HT1080 (cell line): ENCODE measurements at regions not wholly inside any gene's neighbourhood (a gene's known extent, or its start where the extent isn't known, plus 50 kb on each side); places are given as distances from the start of the nearest gene placed in this dataset.

Source experiments
- DNase-seq: peaks from one replicate; pipeline ENCODE4 v3.0.0-alpha.2; 2015; ENCODE audit warnings: low read depth

- peak; percentile 80 for DNase-seq
These were observed 277.0 kb downstream of the PTPRU start for GRCh38 chr1:29513357-29513756.

GRCh38 chr1:29511436-29511835, 275.1 kb downstream of the PTPRU start:
- no peak for DNase-seq

GRCh38 chr1:29508458-29509107, 272.3 kb downstream of the PTPRU start:
- DNase-seq = no peak

GRCh38 chr1:29506678-29507225, 270.4 kb downstream of the PTPRU start:
- DNase-seq = no peak

GRCh38 chr1:29505532-29506220, 269.4 kb downstream of the PTPRU start:
- DNase-seq = no peak

- no peak for DNase-seq
These were observed 268.5 kb downstream of the PTPRU start for GRCh38 chr1:29504709-29505410.

GRCh38 chr1:29504196-29504595, 267.9 kb downstream of the PTPRU start:
- no peak for DNase-seq

GRCh38 chr1:29502911-29503840, 266.9 kb downstream of the PTPRU start:
- DNase-seq = no peak

- DNase-seq = no peak
These were observed 266.0 kb downstream of the PTPRU start for GRCh38 chr1:29502225-29502910.

GRCh38 chr1:29501227-29501976, 265.1 kb downstream of the PTPRU start:
- no peak for DNase-seq

- no peak for DNase-seq
These were observed 264.3 kb downstream of the PTPRU start for GRCh38 chr1:29500651-29501050.

- no peak for DNase-seq
These were observed 263.7 kb downstream of the PTPRU start for GRCh38 chr1:29500041-29500440.

GRCh38 chr1:29499104-29499650, 262.9 kb downstream of the PTPRU start:
- DNase-seq = no peak

GRCh38 chr1:29498126-29499103, 262.1 kb downstream of the PTPRU start:
- DNase-seq = peak; percentile 73

GRCh38 chr1:29497395-29498125, 261.2 kb downstream of the PTPRU start:
- DNase-seq = no peak

GRCh38 chr1:29496701-29497100, 260.4 kb downstream of the PTPRU start:
- no peak for DNase-seq

GRCh38 chr1:29490204-29490934, 254.0 kb downstream of the PTPRU start:
- no peak for DNase-seq
